HEK293T (cell line): ENCODE measurements at regions not wholly inside any gene's neighbourhood (a gene's known extent, or its start where the extent isn't known, plus 50 kb on each side); places are given as distances from the start of the nearest gene placed in this dataset.

Experiments
- BHLHE40 ChIP-seq: fragments of 450-650 bp; IDR thresholded peaks from 2 replicates; pipeline ENCODE4 v1.6.1; 2016; ENCODE audit warnings: mild to moderate bottlenecking, moderate library complexity, borderline replicate concordance
- CTBP1 ChIP-seq: fragments of 450-650 bp; IDR thresholded peaks from 2 replicates; pipeline ENCODE4 v1.6.1; 2016; ENCODE audit warnings: borderline replicate concordance
- ELF4 ChIP-seq: fragments of 450-650 bp; IDR thresholded peaks from 2 replicates; pipeline ENCODE4 v1.6.1; 2017; ENCODE audit warnings: antibody characterized with exemption
- PKNOX1 ChIP-seq: fragments of 450-650 bp; IDR thresholded peaks from 2 replicates; pipeline ENCODE4 v1.6.1; 2016
- TARDBP ChIP-seq: fragments of 450-650 bp; IDR thresholded peaks from 2 replicates; pipeline ENCODE4 v1.6.1; 2016

GRCh38 chr5:93331863-93332262 lies 249.2 kb downstream of the NR2F1-AS1 start:
- TF ChIP-seq PKNOX1 = no peak
- no peak for TF ChIP-seq BHLHE40
- no peak for TF ChIP-seq ELF4
- no peak for TF ChIP-seq CTBP1
- TF ChIP-seq TARDBP = no peak
